GM12878 (cell line): ENCODE measurements at regions not wholly inside any gene's neighbourhood (a gene's known extent, or its start where the extent isn't known, plus 50 kb on each side); places are given as distances from the start of the nearest gene placed in this dataset.

Experiments
- ATAC-seq: fragments of 200-7000 bp; cut with Tn5 transposase; 3 replicates; pipeline ENCODE4 v1.9.1; 2020; ENCODE audit warnings: mild to moderate bottlenecking, moderate library complexity
- BruUV-seq: library from RNA; stranded (reverse); fragments of 400-500 nt; replicated peaks from 2 replicates; lab custom pipeline; 2021; lab: Mats Ljungman, UMichigan
- CTCF ChIA-PET: fragments of 300-600 bp; sonication (Branson Sonifier 250); formaldehyde crosslinking; extraction: SDS; loops from one replicate; lab custom pipeline; 2021; ENCODE audit warnings: inconsistent platforms; lab: Yijun Ruan, JAX
- POLR2A ChIA-PET: fragments of 350-600 bp; formaldehyde crosslinking; extraction: SDS; loops from one replicate; lab custom pipeline; 2021; ENCODE audit warnings: inconsistent platforms; lab: Charles Lee
- RAD21 ChIA-PET: fragments of 300-600 bp; sonication (Branson Sonifier 250); formaldehyde crosslinking; loops from one replicate; lab custom pipeline; 2023; ENCODE audit warnings: antibody characterized with exemption; ENCODE audit not compliant: unreplicated experiment; lab: Charles Lee
- SMC1A ChIA-PET: fragments of 300-600 bp; sonication (Branson Sonifier 250); formaldehyde crosslinking; loops from one replicate; lab custom pipeline; 2023; ENCODE audit not compliant: unreplicated experiment, uncharacterized antibody; lab: Charles Lee
- DNase-seq: peaks from one replicate; pipeline ENCODE4 v3.0.0-alpha.2; 2011; ENCODE audit warnings: low read depth, low spot score
- FAIRE-seq: peaks from 3 replicates; lab custom pipeline; 2011; peaks lifted over from hg19 to GRCh38; lab: Jason Lieb, UNC
- H2AFZ ChIP-seq: 2 replicates; pipeline ENCODE4 v1.6.0; 2011; ENCODE audit warnings: low read depth, low read length, control low read depth; ENCODE audit not compliant: control insufficient read depth
- H3K27ac ChIP-seq: 2 replicates; pipeline ENCODE4 v1.5.1; 2011; ENCODE audit warnings: control low read depth; ENCODE audit not compliant: control insufficient read depth, insufficient read depth
- H3K27me3 ChIP-seq, 2 experiments: replicated peaks in 1 of 2; 2 replicates each; pipeline versions ENCODE4 v1.6.0 to v1.6.1; 2011; ENCODE audit warnings: low read length in 1 of 2; ENCODE audit not compliant: control insufficient read depth in 2 of 2, insufficient read depth in 2 of 2
- H3K36me3 ChIP-seq, 2 experiments: 2 replicates each; pipeline ENCODE4 v1.5.1; 2011; ENCODE audit warnings: low read length in 1 of 2; ENCODE audit not compliant: control insufficient read depth in 2 of 2, insufficient read depth in 2 of 2
- H3K4me1 ChIP-seq: 2 replicates; pipeline ENCODE4 v1.6.1; 2011; ENCODE audit warnings: mild to moderate bottlenecking, low read length, moderate library complexity, mixed read lengths; ENCODE audit not compliant: control insufficient read depth, insufficient read depth
- H3K4me2 ChIP-seq: 2 replicates; pipeline ENCODE4 v1.6.0; 2011; ENCODE audit warnings: control low read depth; ENCODE audit not compliant: control insufficient read depth, insufficient read depth
- H3K4me3 ChIP-seq: fragments of 200-600 bp; sonication (generic); 2 replicates; pipeline ENCODE4 v1.5.1; 2016
- H3K79me2 ChIP-seq: 2 replicates; pipeline ENCODE4 v1.6.0; 2011; ENCODE audit warnings: low read length; ENCODE audit not compliant: control insufficient read depth, insufficient read depth
- H3K9ac ChIP-seq: 2 replicates; pipeline ENCODE4 v1.8.0; 2011; ENCODE audit warnings: low read length, control low read depth, mixed read lengths; ENCODE audit not compliant: control insufficient read depth, insufficient read depth
- H3K9me3 ChIP-seq: replicated peaks from 3 replicates; pipeline ENCODE4 v1.5.1; 2011; ENCODE audit warnings: mild to moderate bottlenecking, low read length; ENCODE audit not compliant: control insufficient read depth, insufficient read depth
- H4K20me1 ChIP-seq: 2 replicates; pipeline ENCODE4 v1.6.0; 2011; ENCODE audit not compliant: control insufficient read depth, insufficient read depth
- IKZF1 ChIP-seq: fragments of 450-650 bp; conservative IDR thresholded peaks from 2 replicates; pipeline ENCODE4 v1.6.1; 2017; ENCODE audit warnings: antibody characterized with exemption, mild to moderate bottlenecking
- IRF3 ChIP-seq: fragments of 450-650 bp; IDR thresholded peaks from 2 replicates; pipeline ENCODE4 v1.6.1; 2014; ENCODE audit warnings: mild to moderate bottlenecking
- TBL1XR1 ChIP-seq: IDR thresholded peaks from 2 replicates; pipeline ENCODE4 v1.6.1; 2012; ENCODE audit warnings: low read depth, low read length, improper control_type of control experiment
- WGBS: methylation state at CpG from one replicate; pipeline ENCODE4 v1.1.6; 2016; ENCODE audit warnings: low lambda C conversion rate; ENCODE audit not compliant: insufficient replicate concordance, insufficient coverage; ENCODE audit errors: missing lambda C conversion rate; 5-methylcytosine and 5-hydroxymethylcytosine counted together
- in situ Hi-C: fragments of 300-500 bp; cut with MboI; formaldehyde crosslinking; loops from 9 replicates; pipeline ENCODE4 v1.14.3; 2018; ENCODE audit warnings: mixed read lengths
- intact Hi-C: fragments of 100-400 bp; cut with micrococcal nuclease; formaldehyde crosslinking; loops from one replicate; pipeline ENCODE4 v1.14.2; 2022; ENCODE audit not compliant: unreplicated experiment
- TF ChIP-seq, protein P1 (sequence below): fragments of 450-650 bp; IDR thresholded peaks from 2 replicates; pipeline ENCODE4 v1.6.1; 2018; ENCODE audit warnings: mild to moderate bottlenecking, low read depth, moderate library complexity; ENCODE audit not compliant: partially characterized antibody

- Histone ChIP-seq H3K9me3 (no peaks in the 10 kb centered on the region), H2AFZ (no peak overlapping the region), H3K79me2 (no peaks in the 10 kb centered on the region), H3K4me3 (no peak overlapping the region), H3K4me2 (no peak overlapping the region), H3K27me3 (no peaks in the 10 kb centered on the region), H3K36me3 (no peaks in the 10 kb centered on the region), H3K9ac (no peak overlapping the region), H4K20me1 (no peaks in the 10 kb centered on the region), H3K27ac (no peak overlapping the region), H3K4me1 (no peaks in the 10 kb centered on the region)
- ChIA-PET POLR2A (no interaction called here), RAD21 (interaction anchor here (1.0 kb wide), 1 partner anchor 9 kb away, joined by 3 read pairs; no protein-coding TSS in a partner anchor), SMC1A (interaction anchor here (1.0 kb wide), 1 partner anchor 52 kb away, joined by 3 read pairs; no protein-coding TSS in a partner anchor), CTCF (no interaction called here)
- no peak for ATAC-seq
- DNase-seq: no peak
- TF ChIP-seq TBL1XR1: no peak
- no peak for TF ChIP-seq IKZF1
- no peak for TF ChIP-seq IRF3
- TF ChIP-seq, protein P1, sequence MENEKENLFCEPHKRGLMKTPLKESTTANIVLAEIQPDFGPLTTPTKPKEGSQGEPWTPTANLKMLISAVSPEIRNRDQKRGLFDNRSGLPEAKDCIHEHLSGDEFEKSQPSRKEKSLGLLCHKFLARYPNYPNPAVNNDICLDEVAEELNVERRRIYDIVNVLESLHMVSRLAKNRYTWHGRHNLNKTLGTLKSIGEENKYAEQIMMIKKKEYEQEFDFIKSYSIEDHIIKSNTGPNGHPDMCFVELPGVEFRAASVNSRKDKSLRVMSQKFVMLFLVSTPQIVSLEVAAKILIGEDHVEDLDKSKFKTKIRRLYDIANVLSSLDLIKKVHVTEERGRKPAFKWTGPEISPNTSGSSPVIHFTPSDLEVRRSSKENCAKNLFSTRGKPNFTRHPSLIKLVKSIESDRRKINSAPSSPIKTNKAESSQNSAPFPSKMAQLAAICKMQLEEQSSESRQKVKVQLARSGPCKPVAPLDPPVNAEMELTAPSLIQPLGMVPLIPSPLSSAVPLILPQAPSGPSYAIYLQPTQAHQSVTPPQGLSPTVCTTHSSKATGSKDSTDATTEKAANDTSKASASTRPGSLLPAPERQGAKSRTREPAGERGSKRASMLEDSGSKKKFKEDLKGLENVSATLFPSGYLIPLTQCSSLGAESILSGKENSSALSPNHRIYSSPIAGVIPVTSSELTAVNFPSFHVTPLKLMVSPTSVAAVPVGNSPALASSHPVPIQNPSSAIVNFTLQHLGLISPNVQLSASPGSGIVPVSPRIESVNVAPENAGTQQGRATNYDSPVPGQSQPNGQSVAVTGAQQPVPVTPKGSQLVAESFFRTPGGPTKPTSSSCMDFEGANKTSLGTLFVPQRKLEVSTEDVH: no peak
- 0% methylated on average over 1 of the region's 1 CpG for WGBS
- in situ Hi-C loops: no loop called here
- no peak for FAIRE-seq
- no TSS peak for BruUV-seq
- intact Hi-C loops: no loop called here
Measured at GRCh38 chr16:76724181-76724580, 447.0 kb downstream of the CNTNAP4 start.
